Esophagus muscularis mucosa (tissue), 3 donors: ENCODE measurements at regions not wholly inside any gene's neighbourhood (a gene's known extent, or its start where the extent isn't known, plus 50 kb on each side); places are given as distances from the start of the nearest gene placed in this dataset.

Source experiments
- CTCF ChIP-seq, 3 experiments: fragments of 200-600 bp in 2 of 3; fragments of 450-650 bp in 1 of 3; sonication (generic) in 2 of 3; IDR thresholded peaks; one replicate each; pipeline ENCODE4 v1.5.1; 2017 to 2019; ENCODE audit warnings: antibody characterized with exemption in 3 of 3, mild to moderate bottlenecking in 2 of 3, moderate library complexity in 1 of 3
- EP300 ChIP-seq: sonication (generic); formaldehyde crosslinking; IDR thresholded peaks from one replicate; pipeline ENCODE4 v1.6.1; 2017; ENCODE audit warnings: antibody characterized with exemption

- no peak for TF ChIP-seq CTCF (IDR thresholded peaks at IDR 0.05)
- no peak for TF ChIP-seq EP300
Observed at GRCh38 chr2:150259746-150260145, 227.7 kb downstream of the RND3 start.
